ENCODE measurements at regions not wholly inside any gene's neighbourhood (a gene's known extent, or its start where the extent isn't known, plus 50 kb on each side); places are given as distances from the start of the nearest gene placed in this dataset.

- TF ChIP-seq, protein P1, sequence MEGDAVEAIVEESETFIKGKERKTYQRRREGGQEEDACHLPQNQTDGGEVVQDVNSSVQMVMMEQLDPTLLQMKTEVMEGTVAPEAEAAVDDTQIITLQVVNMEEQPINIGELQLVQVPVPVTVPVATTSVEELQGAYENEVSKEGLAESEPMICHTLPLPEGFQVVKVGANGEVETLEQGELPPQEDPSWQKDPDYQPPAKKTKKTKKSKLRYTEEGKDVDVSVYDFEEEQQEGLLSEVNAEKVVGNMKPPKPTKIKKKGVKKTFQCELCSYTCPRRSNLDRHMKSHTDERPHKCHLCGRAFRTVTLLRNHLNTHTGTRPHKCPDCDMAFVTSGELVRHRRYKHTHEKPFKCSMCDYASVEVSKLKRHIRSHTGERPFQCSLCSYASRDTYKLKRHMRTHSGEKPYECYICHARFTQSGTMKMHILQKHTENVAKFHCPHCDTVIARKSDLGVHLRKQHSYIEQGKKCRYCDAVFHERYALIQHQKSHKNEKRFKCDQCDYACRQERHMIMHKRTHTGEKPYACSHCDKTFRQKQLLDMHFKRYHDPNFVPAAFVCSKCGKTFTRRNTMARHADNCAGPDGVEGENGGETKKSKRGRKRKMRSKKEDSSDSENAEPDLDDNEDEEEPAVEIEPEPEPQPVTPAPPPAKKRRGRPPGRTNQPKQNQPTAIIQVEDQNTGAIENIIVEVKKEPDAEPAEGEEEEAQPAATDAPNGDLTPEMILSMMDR (IDR thresholded peaks at IDR 0.05 in 8 of 11, conservative IDR thresholded peaks at IDR 0.05 in 3 of 11): no peak
- TF ChIP-seq POLR2A (IDR thresholded peaks at IDR 0.05) (no peak), POLR2AphosphoS5 (IDR thresholded peaks at IDR 0.05) (peak in 1 of 3 donors; percentile 52)
Observed at GRCh38 chr4:124427095-124427767, 285.3 kb downstream of the ANKRD50 start.
